ENCODE measurements at regions not wholly inside any gene's neighbourhood (a gene's known extent, or its start where the extent isn't known, plus 50 kb on each side); places are given as distances from the start of the nearest gene placed in this dataset.

- Mint-ChIP-seq H3K9me3 (no peaks in the 10 kb centered on the region), H3K36me3 (peaks cover 18% of the 10 kb centered on the region), H3K4me3 (no peak overlapping the region), H3K4me1 (peaks cover 2% of the 10 kb centered on the region), H3K27ac (no peak overlapping the region), H3K27me3 (ENCODE audit: insufficient read depth, low read depth) (no peaks in the 10 kb centered on the region)
- DNase-seq (ENCODE audit: low spot score) = no peak
- H4K20me1 ChIP-seq (ENCODE audit: low read depth) = no peaks in the 10 kb centered on the region
- TF ChIP-seq EZH2phosphoT487 (IDR thresholded peaks at IDR 0.05) = no peak
- no peak for TF ChIP-seq EZH2 (IDR thresholded peaks at IDR 0.05)
- TF ChIP-seq, protein P1, sequence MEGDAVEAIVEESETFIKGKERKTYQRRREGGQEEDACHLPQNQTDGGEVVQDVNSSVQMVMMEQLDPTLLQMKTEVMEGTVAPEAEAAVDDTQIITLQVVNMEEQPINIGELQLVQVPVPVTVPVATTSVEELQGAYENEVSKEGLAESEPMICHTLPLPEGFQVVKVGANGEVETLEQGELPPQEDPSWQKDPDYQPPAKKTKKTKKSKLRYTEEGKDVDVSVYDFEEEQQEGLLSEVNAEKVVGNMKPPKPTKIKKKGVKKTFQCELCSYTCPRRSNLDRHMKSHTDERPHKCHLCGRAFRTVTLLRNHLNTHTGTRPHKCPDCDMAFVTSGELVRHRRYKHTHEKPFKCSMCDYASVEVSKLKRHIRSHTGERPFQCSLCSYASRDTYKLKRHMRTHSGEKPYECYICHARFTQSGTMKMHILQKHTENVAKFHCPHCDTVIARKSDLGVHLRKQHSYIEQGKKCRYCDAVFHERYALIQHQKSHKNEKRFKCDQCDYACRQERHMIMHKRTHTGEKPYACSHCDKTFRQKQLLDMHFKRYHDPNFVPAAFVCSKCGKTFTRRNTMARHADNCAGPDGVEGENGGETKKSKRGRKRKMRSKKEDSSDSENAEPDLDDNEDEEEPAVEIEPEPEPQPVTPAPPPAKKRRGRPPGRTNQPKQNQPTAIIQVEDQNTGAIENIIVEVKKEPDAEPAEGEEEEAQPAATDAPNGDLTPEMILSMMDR (IDR thresholded peaks at IDR 0.05) = no peak
- no peaks in the 10 kb centered on the region for H3K9me3 ChIP-seq (ENCODE audit: low read depth)
- no peaks in the 10 kb centered on the region for H3F3A ChIP-seq (ENCODE audit: low read depth)
- H3K4me2 ChIP-seq = no peak overlapping the region
- H2AFZ ChIP-seq (replicated peaks) = no peak overlapping the region
- no peaks in the 10 kb centered on the region for H3K36me3 ChIP-seq
- no peak overlapping the region for H3K4me3 ChIP-seq
- no peaks in the 10 kb centered on the region for H3K79me2 ChIP-seq (ENCODE audit: low read depth)
- H3K4me1 ChIP-seq = no peaks in the 10 kb centered on the region
- no peaks in the 10 kb centered on the region for H3K27me3 ChIP-seq
- no peak overlapping the region for H3K9ac ChIP-seq
- no peak overlapping the region for H3K27ac ChIP-seq
These were observed 107.6 kb upstream of the PACRGL start for GRCh38 chr4:20592663-20593062.

DNA sequence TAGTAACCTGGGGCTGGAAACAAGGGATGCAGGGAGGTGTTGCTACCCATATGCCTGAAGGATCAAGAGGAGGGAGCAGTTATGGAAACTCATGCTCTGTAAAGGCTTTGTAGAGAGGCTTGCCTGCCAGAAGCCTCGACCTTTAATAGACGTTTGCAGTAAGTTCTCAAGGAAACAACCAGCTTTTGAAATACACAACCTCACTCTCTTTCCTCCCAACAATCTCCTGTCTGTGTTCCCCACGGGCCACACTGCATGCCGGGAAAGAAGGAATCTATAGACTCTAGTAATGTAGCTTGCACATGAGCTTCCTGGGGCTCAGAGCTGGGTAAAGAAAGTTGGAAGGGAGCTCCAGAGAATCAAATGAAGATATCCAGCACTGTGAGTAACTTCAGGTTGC, 101.6 kb upstream of the PACRGL start:
- Histone ChIP-seq H3K36me3 (no peaks in the 10 kb centered on the region), H3K79me2 (ENCODE audit: low read depth) (no peaks in the 10 kb centered on the region), H4K20me1 (ENCODE audit: low read depth) (no peaks in the 10 kb centered on the region), H3K27me3 (no peaks in the 10 kb centered on the region), H3F3A (ENCODE audit: low read depth) (no peaks in the 10 kb centered on the region), H2AFZ (replicated peaks) (no peak overlapping the region), H3K9ac (no peak overlapping the region), H3K4me2 (no peak overlapping the region), H3K27ac (no peak overlapping the region), H3K4me3 (no peak overlapping the region), H3K4me1 (no peaks in the 10 kb centered on the region), H3K9me3 (ENCODE audit: low read depth) (no peaks in the 10 kb centered on the region)
- Mint-ChIP-seq H3K4me3 (no peak overlapping the region), H3K27ac (no peak overlapping the region), H3K36me3 (peaks cover 22% of the 10 kb centered on the region), H3K9me3 (no peaks in the 10 kb centered on the region), H3K4me1 (no peaks in the 10 kb centered on the region), H3K27me3 (ENCODE audit: insufficient read depth, low read depth) (no peaks in the 10 kb centered on the region)
- DNase-seq (ENCODE audit: low spot score) = no peak
- TF ChIP-seq EZH2 (IDR thresholded peaks at IDR 0.05) (no peak), EZH2phosphoT487 (IDR thresholded peaks at IDR 0.05) (no peak)
- TF ChIP-seq, protein P1 (IDR thresholded peaks at IDR 0.05) = no peak

DNA sequence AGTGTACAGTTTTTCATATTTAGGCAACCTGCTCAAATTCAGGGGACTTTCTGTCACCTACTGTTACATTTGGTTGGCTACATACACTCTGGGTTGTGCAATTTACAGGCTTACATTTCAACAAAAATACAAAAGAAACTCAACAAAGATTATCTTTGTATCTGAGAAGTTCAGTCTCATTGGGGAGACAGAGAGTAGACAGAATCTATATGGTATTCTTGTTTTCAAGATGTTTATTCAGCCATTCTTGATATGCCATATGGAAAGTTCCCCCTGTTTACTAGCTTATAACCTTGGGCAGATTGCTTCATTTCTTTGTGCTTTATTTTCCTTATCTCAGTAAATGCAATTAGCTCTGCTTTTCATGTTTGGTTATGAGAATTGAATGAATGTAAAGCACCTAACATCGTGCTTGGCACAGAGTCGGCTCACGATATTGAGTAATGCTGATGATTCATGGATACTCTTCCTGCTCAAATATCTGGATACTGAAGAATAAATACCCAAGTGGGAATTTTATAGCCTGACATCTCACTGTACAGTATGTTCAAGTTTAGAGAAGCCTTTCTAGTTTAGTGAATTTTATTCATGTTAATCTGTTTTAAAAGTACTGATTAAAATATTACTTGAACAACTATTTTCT, 96.5 kb upstream of the PACRGL start:
- Histone ChIP-seq H3K79me2 (ENCODE audit: low read depth) (no peaks in the 10 kb centered on the region), H3F3A (ENCODE audit: low read depth) (no peaks in the 10 kb centered on the region), H3K36me3 (no peaks in the 10 kb centered on the region), H3K27me3 (no peaks in the 10 kb centered on the region), H4K20me1 (ENCODE audit: low read depth) (no peaks in the 10 kb centered on the region), H3K9ac (no peak overlapping the region), H3K4me3 (no peak overlapping the region), H3K27ac (no peak overlapping the region), H3K4me2 (no peak overlapping the region), H3K9me3 (ENCODE audit: low read depth) (no peaks in the 10 kb centered on the region), H3K4me1 (no peaks in the 10 kb centered on the region), H2AFZ (replicated peaks) (no peak overlapping the region)
- peaks cover 19% of the 10 kb centered on the region for H3K36me3 Mint-ChIP-seq
- H3K9me3 Mint-ChIP-seq = no peaks in the 10 kb centered on the region
- TF ChIP-seq EZH2phosphoT487 (IDR thresholded peaks at IDR 0.05) (no peak), EZH2 (IDR thresholded peaks at IDR 0.05) (no peak)
- TF ChIP-seq, protein P1 (IDR thresholded peaks at IDR 0.05) = no peak
- H3K27ac Mint-ChIP-seq = no peak overlapping the region
- no peak for DNase-seq (ENCODE audit: low spot score)
- H3K27me3 Mint-ChIP-seq (ENCODE audit: insufficient read depth, low read depth) = no peaks in the 10 kb centered on the region
- no peaks in the 10 kb centered on the region for H3K4me1 Mint-ChIP-seq
- no peak overlapping the region for H3K4me3 Mint-ChIP-seq
